ENCODE measurements at regions not wholly inside any gene's neighbourhood (a gene's known extent, or its start where the extent isn't known, plus 50 kb on each side); places are given as distances from the start of the nearest gene placed in this dataset.

DNA sequence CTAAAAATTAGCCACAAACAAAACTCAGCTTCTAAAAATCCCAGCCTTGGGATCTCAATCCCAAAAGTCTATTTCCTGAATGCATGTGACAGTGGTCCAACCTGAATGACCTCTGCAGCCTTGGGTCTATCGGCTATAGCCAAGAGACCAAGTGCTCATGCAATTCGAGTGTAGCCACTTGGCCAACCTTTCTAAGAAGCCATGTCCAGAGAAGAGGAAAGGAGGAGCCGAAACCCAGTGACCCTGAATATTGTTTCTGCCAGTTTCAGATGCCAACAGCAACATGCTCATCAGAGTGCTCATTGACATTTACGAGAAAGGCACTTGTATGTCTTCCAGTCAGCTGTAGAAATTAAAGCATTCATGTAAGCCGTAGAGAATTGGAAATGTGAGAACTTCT lies 1231.9 kb downstream of the NLGN4Y start:
- Histone ChIP-seq H3K36me3 (ENCODE audit: control insufficient read depth, insufficient read depth, low read length) (no peaks in the 10 kb centered on the region), H3K79me2 (ENCODE audit: control insufficient read depth, insufficient read depth, low read length) (no peaks in the 10 kb centered on the region), H3K4me2 (ENCODE audit: extremely low read depth, insufficient read depth, low read length) (no peak overlapping the region), H3K4me3 (replicated peaks in 1 of 4; ENCODE audit: control extremely low read depth in 1 of 4, insufficient read depth in 1 of 4, low read depth in 3 of 4, low read length in 4 of 4) (no peak overlapping the region), H2AFZ (ENCODE audit: low read length) (no peak overlapping the region), H4K20me1 (ENCODE audit: control insufficient read depth, extremely low read depth, insufficient read depth, low read length) (no peaks in the 10 kb centered on the region), H3K4me1 (ENCODE audit: control insufficient read depth, extremely low read depth, insufficient read depth, low read length) (no peaks in the 10 kb centered on the region), H3K27me3 (ENCODE audit: control insufficient read depth, insufficient read depth, low read length) (no peaks in the 10 kb centered on the region), H3K9me3 (ENCODE audit: control insufficient read depth, insufficient read depth, low read depth, low read length) (no peaks in the 10 kb centered on the region), H3K9ac (ENCODE audit: insufficient read depth, low read length) (no peak overlapping the region), H3K27ac (ENCODE audit: insufficient read depth, low read length) (no peak overlapping the region)
- TF ChIP-seq EZH2 (IDR thresholded peaks at IDR 0.05; ENCODE audit: low read length, missing control alignments) = no peak
- TF ChIP-seq, protein P1, sequence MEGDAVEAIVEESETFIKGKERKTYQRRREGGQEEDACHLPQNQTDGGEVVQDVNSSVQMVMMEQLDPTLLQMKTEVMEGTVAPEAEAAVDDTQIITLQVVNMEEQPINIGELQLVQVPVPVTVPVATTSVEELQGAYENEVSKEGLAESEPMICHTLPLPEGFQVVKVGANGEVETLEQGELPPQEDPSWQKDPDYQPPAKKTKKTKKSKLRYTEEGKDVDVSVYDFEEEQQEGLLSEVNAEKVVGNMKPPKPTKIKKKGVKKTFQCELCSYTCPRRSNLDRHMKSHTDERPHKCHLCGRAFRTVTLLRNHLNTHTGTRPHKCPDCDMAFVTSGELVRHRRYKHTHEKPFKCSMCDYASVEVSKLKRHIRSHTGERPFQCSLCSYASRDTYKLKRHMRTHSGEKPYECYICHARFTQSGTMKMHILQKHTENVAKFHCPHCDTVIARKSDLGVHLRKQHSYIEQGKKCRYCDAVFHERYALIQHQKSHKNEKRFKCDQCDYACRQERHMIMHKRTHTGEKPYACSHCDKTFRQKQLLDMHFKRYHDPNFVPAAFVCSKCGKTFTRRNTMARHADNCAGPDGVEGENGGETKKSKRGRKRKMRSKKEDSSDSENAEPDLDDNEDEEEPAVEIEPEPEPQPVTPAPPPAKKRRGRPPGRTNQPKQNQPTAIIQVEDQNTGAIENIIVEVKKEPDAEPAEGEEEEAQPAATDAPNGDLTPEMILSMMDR (conservative IDR thresholded peaks at IDR 0.05 in 1 of 2, IDR thresholded peaks at IDR 0.05 in 1 of 2; ENCODE audit: low read depth in 1 of 2, low read length in 2 of 2) = no peak
- DNase-seq (ENCODE audit: low read depth in 2 of 2) = no peak

DNA sequence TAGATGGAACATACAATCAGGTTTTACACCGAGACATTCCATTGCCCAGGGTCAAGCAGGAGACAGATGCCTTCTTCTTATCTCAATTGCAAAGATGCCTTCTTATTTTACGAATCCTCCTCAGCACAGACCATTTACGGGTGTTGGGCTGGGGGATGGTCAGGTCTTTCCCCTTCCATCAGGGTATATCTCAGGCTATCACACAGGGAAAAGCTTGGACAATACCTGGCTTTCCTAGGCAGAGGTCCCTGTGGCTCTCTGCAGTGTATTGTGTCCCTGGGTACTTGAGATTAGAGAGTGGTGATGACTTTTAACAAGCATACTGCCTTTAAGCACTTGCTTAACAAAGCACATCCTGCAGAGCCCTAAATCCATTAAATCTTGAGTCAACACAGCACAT lies 1249.2 kb downstream of the NLGN4Y start:
- Histone ChIP-seq H3K4me3 (replicated peaks in 1 of 4; ENCODE audit: control extremely low read depth in 1 of 4, insufficient read depth in 1 of 4, low read depth in 3 of 4, low read length in 4 of 4) (no peak overlapping the region), H3K36me3 (ENCODE audit: control insufficient read depth, insufficient read depth, low read length) (no peaks in the 10 kb centered on the region), H3K9ac (ENCODE audit: insufficient read depth, low read length) (no peak overlapping the region), H3K27ac (ENCODE audit: insufficient read depth, low read length) (no peak overlapping the region), H3K4me2 (ENCODE audit: extremely low read depth, insufficient read depth, low read length) (no peak overlapping the region), H3K79me2 (ENCODE audit: control insufficient read depth, insufficient read depth, low read length) (no peaks in the 10 kb centered on the region), H3K4me1 (ENCODE audit: control insufficient read depth, extremely low read depth, insufficient read depth, low read length) (no peaks in the 10 kb centered on the region), H2AFZ (ENCODE audit: low read length) (no peak overlapping the region), H3K9me3 (ENCODE audit: control insufficient read depth, insufficient read depth, low read depth, low read length) (no peaks in the 10 kb centered on the region), H4K20me1 (ENCODE audit: control insufficient read depth, extremely low read depth, insufficient read depth, low read length) (no peaks in the 10 kb centered on the region), H3K27me3 (ENCODE audit: control insufficient read depth, insufficient read depth, low read length) (no peaks in the 10 kb centered on the region)
- TF ChIP-seq, protein P1 (conservative IDR thresholded peaks at IDR 0.05 in 1 of 2, IDR thresholded peaks at IDR 0.05 in 1 of 2; ENCODE audit: low read depth in 1 of 2, low read length in 2 of 2) = no peak
- no peak for TF ChIP-seq EZH2 (IDR thresholded peaks at IDR 0.05; ENCODE audit: low read length, missing control alignments)
- no peak for DNase-seq (ENCODE audit: low read depth in 2 of 2)

DNA sequence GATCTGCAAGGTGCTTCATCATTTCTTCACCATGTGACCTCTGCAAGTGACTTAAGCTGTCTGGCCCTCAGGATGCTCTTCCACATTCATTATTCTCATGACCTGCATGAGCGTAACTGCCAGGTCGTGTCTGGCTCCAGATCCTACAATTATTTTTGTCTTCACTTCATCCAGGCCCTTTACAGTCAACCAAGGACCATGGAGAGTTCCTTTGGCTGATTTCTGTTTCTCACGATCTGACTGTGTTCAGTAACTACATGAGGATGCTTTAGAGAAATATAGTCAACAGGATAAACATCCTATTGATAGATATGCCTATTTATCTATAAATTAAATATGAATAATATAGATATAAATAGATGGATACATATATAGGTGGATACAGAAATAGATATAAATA lies 1251.6 kb downstream of the NLGN4Y start:
- no peak overlapping the region for H3K9ac ChIP-seq (ENCODE audit: insufficient read depth, low read length)
- TF ChIP-seq, protein P1 (conservative IDR thresholded peaks at IDR 0.05 in 1 of 2, IDR thresholded peaks at IDR 0.05 in 1 of 2; ENCODE audit: low read depth in 1 of 2, low read length in 2 of 2) = no peak
- no peak for TF ChIP-seq EZH2 (IDR thresholded peaks at IDR 0.05; ENCODE audit: low read length, missing control alignments)
- H3K36me3 ChIP-seq (ENCODE audit: control insufficient read depth, insufficient read depth, low read length) = no peaks in the 10 kb centered on the region
- no peak overlapping the region for H2AFZ ChIP-seq (ENCODE audit: low read length)
- H3K27ac ChIP-seq (ENCODE audit: insufficient read depth, low read length) = no peak overlapping the region
- no peak for DNase-seq (ENCODE audit: low read depth in 2 of 2)
- H3K79me2 ChIP-seq (ENCODE audit: control insufficient read depth, insufficient read depth, low read length) = no peaks in the 10 kb centered on the region
- H4K20me1 ChIP-seq (ENCODE audit: control insufficient read depth, extremely low read depth, insufficient read depth, low read length) = no peaks in the 10 kb centered on the region
- no peak overlapping the region for H3K4me3 ChIP-seq (replicated peaks in 1 of 4; ENCODE audit: control extremely low read depth in 1 of 4, insufficient read depth in 1 of 4, low read depth in 3 of 4, low read length in 4 of 4)
- H3K27me3 ChIP-seq (ENCODE audit: control insufficient read depth, insufficient read depth, low read length) = no peaks in the 10 kb centered on the region
- H3K4me1 ChIP-seq (ENCODE audit: control insufficient read depth, extremely low read depth, insufficient read depth, low read length) = no peaks in the 10 kb centered on the region
- no peaks in the 10 kb centered on the region for H3K9me3 ChIP-seq (ENCODE audit: control insufficient read depth, insufficient read depth, low read depth, low read length)
- no peak overlapping the region for H3K4me2 ChIP-seq (ENCODE audit: extremely low read depth, insufficient read depth, low read length)
